IMR-90 (cell line): ENCODE measurements at regions not wholly inside any gene's neighbourhood (a gene's known extent, or its start where the extent isn't known, plus 50 kb on each side); places are given as distances from the start of the nearest gene placed in this dataset.

Source experiments
- ATAC-seq: fragments of 200-7000 bp; cut with Tn5 transposase; 2 replicates; pipeline ENCODE4 v1.9.1; 2020; ENCODE audit warnings: low read depth, mild to moderate bottlenecking, moderate library complexity
- BruUV-seq: library from RNA; stranded (reverse); fragments of 400-500 nt; replicated peaks from 2 replicates; lab custom pipeline; 2021; lab: Mats Ljungman, UMichigan
- CTCF ChIA-PET: fragments of 300-600 bp; formaldehyde crosslinking; extraction: SDS; loops from one replicate; lab custom pipeline; 2021; ENCODE audit warnings: antibody characterized with exemption; lab: Yijun Ruan, JAX
- POLR2A ChIA-PET: fragments of 300-600 bp; sonication (Branson Sonifier 250); formaldehyde crosslinking; loops from one replicate; lab custom pipeline; 2022; ENCODE audit warnings: antibody characterized with exemption; ENCODE audit not compliant: unreplicated experiment; lab: Charles Lee
- DNase-seq: peaks from one replicate; pipeline ENCODE4 v3.0.0; 2013
- H2AFZ ChIP-seq: replicated peaks from 2 replicates; pipeline ENCODE3; 2013; ENCODE audit warnings: low read length, mild to moderate bottlenecking; ENCODE audit not compliant: poor library complexity
- H2AK5ac ChIP-seq: 2 replicates; pipeline ENCODE4 v1.6.1; 2013; ENCODE audit warnings: low read depth, low read length, inconsistent platforms
- H2AK9ac ChIP-seq: replicated peaks from 2 replicates; pipeline ENCODE3; 2013; ENCODE audit warnings: mild to moderate bottlenecking, low read depth, low read length, moderate library complexity; ENCODE audit not compliant: poor library complexity
- H2BK120ac ChIP-seq: 2 replicates; pipeline ENCODE4 v1.6.1; 2013; ENCODE audit warnings: low read depth, low read length, inconsistent platforms
- H2BK15ac ChIP-seq: 3 replicates; pipeline ENCODE4 v1.6.1; 2013; ENCODE audit warnings: low read depth, low read length, inconsistent platforms
- H2BK20ac ChIP-seq: 2 replicates; pipeline ENCODE4 v1.6.1; 2013; ENCODE audit warnings: low read depth, mild to moderate bottlenecking, inconsistent platforms, low read length, moderate library complexity
- H2BK5ac ChIP-seq: 2 replicates; pipeline ENCODE4 v1.6.1; 2013; ENCODE audit warnings: mild to moderate bottlenecking, low read depth, low read length, inconsistent platforms; ENCODE audit not compliant: poor library complexity, severe bottlenecking
- H3K14ac ChIP-seq: replicated peaks from 2 replicates; pipeline ENCODE4 v1.6.1; 2013; ENCODE audit warnings: low read depth, low read length, inconsistent platforms
- H3K18ac ChIP-seq: 2 replicates; pipeline ENCODE4 v1.6.1; 2013; ENCODE audit warnings: low read depth, low read length, control low read depth
- H3K23ac ChIP-seq: 2 replicates; pipeline ENCODE4 v1.6.1; 2013; ENCODE audit warnings: low read depth, low read length, inconsistent platforms
- H3K27ac ChIP-seq: 2 replicates; pipeline ENCODE4 v1.5.1; 2013; ENCODE audit warnings: mild to moderate bottlenecking, control low read depth, low read length; ENCODE audit not compliant: insufficient read depth
- H3K27me3 ChIP-seq: 2 replicates; pipeline ENCODE4 v1.6.1; 2013; ENCODE audit warnings: low read length; ENCODE audit not compliant: control insufficient read depth, insufficient read depth
- H3K36me3 ChIP-seq: 2 replicates; pipeline ENCODE4 v1.6.1; 2013; ENCODE audit warnings: low read length, mixed read lengths; ENCODE audit not compliant: control insufficient read depth, insufficient read depth
- H3K4ac ChIP-seq: 2 replicates; pipeline ENCODE4 v1.6.1; 2013; ENCODE audit warnings: low read depth, low read length, inconsistent platforms
- H3K4me1 ChIP-seq: 2 replicates; pipeline ENCODE4 v1.6.1; 2013; ENCODE audit warnings: low read length, mixed read lengths; ENCODE audit not compliant: control insufficient read depth, insufficient read depth
- H3K4me2 ChIP-seq: 2 replicates; pipeline ENCODE4 v1.6.1; 2013; ENCODE audit warnings: low read depth, mild to moderate bottlenecking, control low read depth, low read length, moderate library complexity
- H3K4me3 ChIP-seq: 2 replicates; pipeline ENCODE4 v1.5.1; 2013; ENCODE audit warnings: low read depth, mild to moderate bottlenecking, control low read depth, low read length, moderate library complexity; ENCODE audit not compliant: insufficient read depth
- H3K56ac ChIP-seq: 2 replicates; pipeline ENCODE4 v1.6.1; 2013; ENCODE audit warnings: low read length, inconsistent platforms; ENCODE audit not compliant: insufficient read depth; ENCODE audit errors: extremely low read depth
- H3K79me1 ChIP-seq, 2 experiments: 2 replicates each; pipeline ENCODE4 v1.6.1; 2013; ENCODE audit warnings: low read length in 2 of 2, inconsistent platforms in 1 of 2, low read depth in 1 of 2
- H3K9ac ChIP-seq: 2 replicates; pipeline ENCODE4 v1.6.1; 2013; ENCODE audit warnings: low read depth, low read length, control low read depth
- H3K9me1 ChIP-seq: 2 replicates; pipeline ENCODE4 v1.6.1; 2013; ENCODE audit warnings: low read length, inconsistent platforms; ENCODE audit not compliant: insufficient read depth
- H3K9me3 ChIP-seq: 2 replicates; pipeline ENCODE4 v1.6.1; 2013; ENCODE audit warnings: low read length; ENCODE audit not compliant: control insufficient read depth, insufficient read depth
- H4K20me1 ChIP-seq: 2 replicates; pipeline ENCODE4 v1.6.1; 2013; ENCODE audit warnings: low read length, inconsistent platforms; ENCODE audit not compliant: insufficient read depth
- H4K5ac ChIP-seq: 2 replicates; pipeline ENCODE4 v1.6.1; 2013; ENCODE audit warnings: mild to moderate bottlenecking, low read depth, low read length, control low read depth
- H4K8ac ChIP-seq, 2 experiments: 2 replicates each; pipeline ENCODE4 v1.6.1; 2013; ENCODE audit warnings: low read depth in 2 of 2, low read length in 2 of 2, control low read depth in 1 of 2, inconsistent platforms in 1 of 2
- H4K91ac ChIP-seq: 2 replicates; pipeline ENCODE4 v1.6.1; 2013; ENCODE audit warnings: low read depth, low read length, inconsistent platforms; ENCODE audit not compliant: insufficient read depth
- CHD1 ChIP-seq: IDR thresholded peaks from 2 replicates; pipeline ENCODE4 v1.6.1; 2012; ENCODE audit warnings: low read depth, low read length, improper control_type of control experiment
- CTCF ChIP-seq: conservative IDR thresholded peaks from 2 replicates; pipeline ENCODE4 v1.5.1; 2012; ENCODE audit warnings: mild to moderate bottlenecking, low read depth, low read length, improper control_type of control experiment
- FOS ChIP-seq: fragments of 150-350 bp; IDR thresholded peaks from 2 replicates; pipeline ENCODE4 v1.6.1; 2016; ENCODE audit warnings: low read depth, low read length
- MXI1 ChIP-seq: IDR thresholded peaks from 2 replicates; pipeline ENCODE4 v1.6.1; 2012; ENCODE audit warnings: low read depth, mild to moderate bottlenecking, low read length, moderate library complexity, borderline replicate concordance
- POLR2A ChIP-seq: IDR thresholded peaks from 2 replicates; pipeline ENCODE4 v1.6.1; 2012; ENCODE audit warnings: mild to moderate bottlenecking, low read depth, low read length
- RAD21 ChIP-seq: IDR thresholded peaks from 2 replicates; pipeline ENCODE4 v1.6.1; 2012; ENCODE audit warnings: low read length, improper control_type of control experiment
- SMC3 ChIP-seq: fragments of 150-350 bp; IDR thresholded peaks from 2 replicates; pipeline ENCODE4 v1.6.1; 2016; ENCODE audit warnings: low read depth, mild to moderate bottlenecking, antibody characterized with exemption, low read length, moderate library complexity
- WGBS, 2 experiments: methylation state at CpG; one replicate each; pipeline versions ENCODE4 v1.1.5 to v1.1.7; 2013; ENCODE audit warnings: missing lambda C conversion rate in 2 of 2; ENCODE audit not compliant: insufficient read length in 1 of 2; ENCODE audit errors: extremely low coverage in 2 of 2; 5-methylcytosine and 5-hydroxymethylcytosine counted together
- dilution Hi-C: fragments of 300-500 bp; cut with HindIII; formaldehyde crosslinking; loops from one replicate; pipeline ENCODE4 v1.14.3; 2018; ENCODE audit warnings: low sequenced_read_pairs; ENCODE audit not compliant: unreplicated experiment
- in situ Hi-C: fragments of 300-500 bp; cut with MboI; formaldehyde crosslinking; loops from 3 replicates; pipeline ENCODE4 v1.14.3; 2019; ENCODE audit warnings: low sequenced_read_pairs, inconsistent platforms, mixed read lengths
- intact Hi-C: fragments of 100-400 bp; cut with micrococcal nuclease; formaldehyde crosslinking; loops from 2 replicates; pipeline ENCODE4 v1.10.0; 2022
- TF ChIP-seq, protein P1 (sequence below): fragments of 150-350 bp; IDR thresholded peaks from 2 replicates; pipeline ENCODE4 v1.6.1; 2017; ENCODE audit warnings: mild to moderate bottlenecking, antibody characterized with exemption, low read length, low read depth

DNA sequence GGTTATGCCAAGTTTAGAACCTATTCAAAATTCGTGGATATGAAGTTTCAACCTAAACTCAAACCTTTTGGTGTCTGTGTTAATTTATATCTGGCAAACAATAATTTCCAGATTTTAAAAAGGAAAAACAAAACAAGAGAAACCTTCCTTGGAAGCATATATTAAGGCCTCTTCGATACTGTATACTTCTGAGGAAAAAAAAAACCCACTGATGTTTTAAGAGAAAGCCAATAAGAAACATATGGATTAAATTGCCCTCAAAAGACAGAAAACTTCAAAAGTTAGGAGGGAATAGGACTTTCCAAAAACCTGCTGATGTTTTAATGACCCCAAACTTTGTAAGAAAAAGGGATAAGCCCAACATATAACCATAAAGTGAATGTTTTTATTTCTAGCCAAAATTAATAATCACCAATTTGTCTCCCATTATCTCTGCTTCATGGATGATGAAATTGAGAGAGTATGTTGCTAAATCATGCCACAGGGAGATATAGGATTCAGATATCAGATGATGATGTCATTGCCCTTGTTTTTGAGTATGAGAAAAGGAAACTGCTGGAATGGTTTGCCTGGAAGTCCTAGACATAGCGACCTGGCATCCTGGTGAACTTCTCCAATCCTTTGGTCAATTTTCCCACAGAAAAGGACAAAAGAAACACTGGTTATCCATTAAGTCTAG lies 423.9 kb downstream of the DMRT2 start:
- no peaks in the 10 kb centered on the region for H3K4me1 ChIP-seq
- no peak for DNase-seq
- no peak overlapping the region for H2AK9ac ChIP-seq
- CTCF ChIA-PET = no interaction called here
- H3K56ac ChIP-seq = no peak overlapping the region
- ATAC-seq = no peak
- H4K5ac ChIP-seq = no peak overlapping the region
- no peak overlapping the region for H4K91ac ChIP-seq
- H3K4me2 ChIP-seq = no peak overlapping the region
- H3K9ac ChIP-seq = no peak overlapping the region
- WGBS, 2 experiments = no CpG with 5 or more reads among the region's 3 CpGs
- H2BK5ac ChIP-seq = no peak overlapping the region
- H3K36me3 ChIP-seq = no peaks in the 10 kb centered on the region
- H2AK5ac ChIP-seq = no peak overlapping the region
- no peak overlapping the region for H2BK20ac ChIP-seq
- no peaks in the 10 kb centered on the region for H3K9me1 ChIP-seq
- H2AFZ ChIP-seq = no peak overlapping the region
- no peaks in the 10 kb centered on the region for H3K27me3 ChIP-seq
- H3K79me1 ChIP-seq = no peaks in the 10 kb centered on the region
- no TSS peak for BruUV-seq
- H3K9me3 ChIP-seq = peaks cover 4% of the 10 kb centered on the region
- H4K20me1 ChIP-seq = no peaks in the 10 kb centered on the region
- no peak overlapping the region for H3K23ac ChIP-seq
- no peak overlapping the region for H3K18ac ChIP-seq
- no peak overlapping the region for H3K27ac ChIP-seq
- in situ Hi-C loops = no loop called here
- no peak overlapping the region for H3K4me3 ChIP-seq
- TF ChIP-seq POLR2A = no peak
- TF ChIP-seq CHD1 = no peak
- TF ChIP-seq, protein P1, sequence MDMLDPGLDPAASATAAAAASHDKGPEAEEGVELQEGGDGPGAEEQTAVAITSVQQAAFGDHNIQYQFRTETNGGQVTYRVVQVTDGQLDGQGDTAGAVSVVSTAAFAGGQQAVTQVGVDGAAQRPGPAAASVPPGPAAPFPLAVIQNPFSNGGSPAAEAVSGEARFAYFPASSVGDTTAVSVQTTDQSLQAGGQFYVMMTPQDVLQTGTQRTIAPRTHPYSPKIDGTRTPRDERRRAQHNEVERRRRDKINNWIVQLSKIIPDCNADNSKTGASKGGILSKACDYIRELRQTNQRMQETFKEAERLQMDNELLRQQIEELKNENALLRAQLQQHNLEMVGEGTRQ = no peak
- TF ChIP-seq FOS = no peak
- TF ChIP-seq MXI1 = no peak
- no peak for TF ChIP-seq CTCF
- no peak for TF ChIP-seq RAD21
- no peak for TF ChIP-seq SMC3
- no peak overlapping the region for H4K8ac ChIP-seq
- no peak overlapping the region for H3K4ac ChIP-seq
- no peak overlapping the region for H2BK120ac ChIP-seq
- no peak overlapping the region for H3K14ac ChIP-seq
- POLR2A ChIA-PET = no interaction called here
- intact Hi-C loops = no loop called here
- dilution Hi-C loops = no loop called here
- no peak overlapping the region for H2BK15ac ChIP-seq
